HFF-Myc (cell line): ENCODE measurements at regions not wholly inside any gene's neighbourhood (a gene's known extent, or its start where the extent isn't known, plus 50 kb on each side); places are given as distances from the start of the nearest gene placed in this dataset.

ENCODE experiments used
- DNase-seq: peaks from one replicate; pipeline ENCODE4 v3.0.0-alpha.2; 2011; ENCODE audit warnings: low read depth; ENCODE audit errors: extremely low read depth
- H3K4me3 ChIP-seq: replicated peaks from 2 replicates; pipeline ENCODE4 v1.5.1; 2011; ENCODE audit warnings: low read depth, mild to moderate bottlenecking, control low read depth, low read length
- CTCF ChIP-seq: IDR thresholded peaks from 2 replicates; pipeline ENCODE4 v1.5.1; 2012; ENCODE audit warnings: mild to moderate bottlenecking, low read depth, low read length, control low read depth; ENCODE audit errors: missing control alignments

GRCh38 chr6:104486035-104486434 is 373.7 kb downstream of the HACE1 start:
- H3K4me3 ChIP-seq = no peak overlapping the region
- DNase-seq = no peak
- no peak for TF ChIP-seq CTCF

GRCh38 chr6:104484626-104485025 is 375.1 kb downstream of the HACE1 start:
- TF ChIP-seq CTCF = no peak
- no peak for DNase-seq

GRCh38 chr6:104484191-104484590 is 375.5 kb downstream of the HACE1 start:
- H3K4me3 ChIP-seq = no peak overlapping the region
- DNase-seq = no peak
- no peak for TF ChIP-seq CTCF

More at GRCh38 chr6:104484626-104485025, 375.1 kb downstream of the HACE1 start:
- H3K4me3 ChIP-seq = no peak overlapping the region

- no peak for DNase-seq
- H3K4me3 ChIP-seq = no peak overlapping the region
- peak; percentile 31 for TF ChIP-seq CTCF
Measured at GRCh38 chr6:104483225-104483834, 376.4 kb downstream of the HACE1 start.

- no peak for TF ChIP-seq CTCF
Measured at GRCh38 chr6:104477569-104477968, 382.1 kb downstream of the HACE1 start.

GRCh38 chr6:104473021-104473429 is 386.7 kb downstream of the HACE1 start:
- H3K4me3 ChIP-seq = no peak overlapping the region
- no peak for TF ChIP-seq CTCF
- DNase-seq = no peak

More at GRCh38 chr6:104477569-104477968, 382.1 kb downstream of the HACE1 start:
- DNase-seq = no peak
- no peak overlapping the region for H3K4me3 ChIP-seq
